Lung (tissue), 11 donors: ENCODE measurements at regions not wholly inside any gene's neighbourhood (a gene's known extent, or its start where the extent isn't known, plus 50 kb on each side); places are given as distances from the start of the nearest gene placed in this dataset.

Experiments used
- ATAC-seq: fragments of 200-7000 bp; cut with Tn5 transposase; one replicate; pipeline ENCODE4 v1.9.1; 2020; ENCODE audit warnings: moderate number of reproducible peaks; ENCODE audit not compliant: insufficient read depth, low FRiP score
- DNase-seq, 3 donors: peaks; one replicate each; pipeline ENCODE4 v3.0.0-alpha.2; 2013 to 2017
- H3K27ac ChIP-seq, 2 donors: one replicate each; pipeline ENCODE4 v1.5.1; 2013; ENCODE audit warnings: mild to moderate bottlenecking in 2 of 2, moderate library complexity in 2 of 2, control low read depth in 1 of 2, inconsistent platforms in 1 of 2, low read depth in 1 of 2, low read length in 1 of 2
- H3K27me3 ChIP-seq, 3 donors: one replicate each; pipeline ENCODE4 v1.5.1; 2013; ENCODE audit warnings: low read length in 2 of 3; ENCODE audit not compliant: control insufficient read depth in 3 of 3, insufficient read depth in 3 of 3
- H3K36me3 ChIP-seq, 4 donors: one replicate each; pipeline ENCODE4 v1.5.1; 2013; ENCODE audit warnings: low read length in 4 of 4, mild to moderate bottlenecking in 1 of 4, moderate library complexity in 1 of 4; ENCODE audit not compliant: control insufficient read depth in 4 of 4, insufficient read depth in 4 of 4
- H3K4me1 ChIP-seq, 5 donors: one replicate each; pipeline ENCODE4 v1.5.1; 2013; ENCODE audit warnings: low read length in 5 of 5, mild to moderate bottlenecking in 2 of 5, moderate library complexity in 1 of 5; ENCODE audit not compliant: control insufficient read depth in 5 of 5, insufficient read depth in 5 of 5
- H3K4me3 ChIP-seq: one replicate; pipeline ENCODE4 v1.5.1; 2013; ENCODE audit warnings: mild to moderate bottlenecking, control low read depth, moderate library complexity
- H3K9ac ChIP-seq, 2 donors: one replicate each; pipeline ENCODE4 v1.5.1; 2013; ENCODE audit warnings: low read length in 2 of 2, control low read depth in 1 of 2; ENCODE audit not compliant: insufficient read depth in 1 of 2
- H3K9me3 ChIP-seq, 4 donors: one replicate each; pipeline ENCODE4 v1.5.1; 2013; ENCODE audit warnings: low read length in 3 of 4, mild to moderate bottlenecking in 1 of 4, moderate library complexity in 1 of 4; ENCODE audit not compliant: control insufficient read depth in 4 of 4, insufficient read depth in 3 of 4
- WGBS, 2 donors: extraction: QIAGEN DNeasy Blood & Tissue Kit; methylation state at CpG; one replicate each; pipeline ENCODE4 v1.1.7; 2013; 5-methylcytosine and 5-hydroxymethylcytosine counted together
- TF ChIP-seq, protein P1 (sequence below): IDR thresholded peaks from 2 replicates; pipeline ENCODE4 v1.5.1; 2012; ENCODE audit warnings: mild to moderate bottlenecking; ENCODE audit errors: control extremely low read depth, extremely low read depth
- donor health status: control.
- donor health status: control.
- donor health status: Bipolar disorder and iron deficiency.
- donor health status: healthy.
- donor health status: DM: yes; HTN: yes; CAD: no.

DNA sequence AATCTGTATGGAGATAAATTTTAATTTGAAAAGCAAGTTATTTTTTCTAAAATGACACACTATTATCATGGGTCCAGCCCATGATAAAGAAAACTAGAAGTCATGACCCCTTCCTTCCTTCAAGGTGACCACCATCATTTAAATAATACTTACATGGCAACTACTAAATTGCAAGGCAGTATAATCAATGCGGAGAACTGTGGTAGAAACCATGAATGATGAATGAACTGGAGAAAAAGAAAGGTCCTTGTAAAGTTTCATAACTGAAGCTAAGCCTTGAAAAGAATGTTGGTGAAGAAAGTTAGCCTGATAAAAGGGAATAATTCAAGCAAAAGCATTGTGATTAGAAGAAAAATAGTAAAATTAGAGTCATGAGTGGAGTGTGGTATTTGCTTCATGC lies 222.9 kb upstream of the TBC1D5 start:
- TF ChIP-seq, protein P1, sequence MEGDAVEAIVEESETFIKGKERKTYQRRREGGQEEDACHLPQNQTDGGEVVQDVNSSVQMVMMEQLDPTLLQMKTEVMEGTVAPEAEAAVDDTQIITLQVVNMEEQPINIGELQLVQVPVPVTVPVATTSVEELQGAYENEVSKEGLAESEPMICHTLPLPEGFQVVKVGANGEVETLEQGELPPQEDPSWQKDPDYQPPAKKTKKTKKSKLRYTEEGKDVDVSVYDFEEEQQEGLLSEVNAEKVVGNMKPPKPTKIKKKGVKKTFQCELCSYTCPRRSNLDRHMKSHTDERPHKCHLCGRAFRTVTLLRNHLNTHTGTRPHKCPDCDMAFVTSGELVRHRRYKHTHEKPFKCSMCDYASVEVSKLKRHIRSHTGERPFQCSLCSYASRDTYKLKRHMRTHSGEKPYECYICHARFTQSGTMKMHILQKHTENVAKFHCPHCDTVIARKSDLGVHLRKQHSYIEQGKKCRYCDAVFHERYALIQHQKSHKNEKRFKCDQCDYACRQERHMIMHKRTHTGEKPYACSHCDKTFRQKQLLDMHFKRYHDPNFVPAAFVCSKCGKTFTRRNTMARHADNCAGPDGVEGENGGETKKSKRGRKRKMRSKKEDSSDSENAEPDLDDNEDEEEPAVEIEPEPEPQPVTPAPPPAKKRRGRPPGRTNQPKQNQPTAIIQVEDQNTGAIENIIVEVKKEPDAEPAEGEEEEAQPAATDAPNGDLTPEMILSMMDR: no peak
- H3K27ac ChIP-seq: no peak overlapping the region
- H3K9me3 ChIP-seq: no peaks in the 10 kb centered on the region
- no peak for DNase-seq
- 40 to 84% methylated on average over 1 of the region's 1 CpG for WGBS, 2 donors
- no peak for ATAC-seq
- H3K27me3 ChIP-seq: no peaks in the 10 kb centered on the region
- H3K4me1 ChIP-seq: no peaks in the 10 kb centered on the region
- no peak overlapping the region for H3K9ac ChIP-seq
- no peak overlapping the region for H3K4me3 ChIP-seq
- H3K36me3 ChIP-seq: no peaks in the 10 kb centered on the region

DNA sequence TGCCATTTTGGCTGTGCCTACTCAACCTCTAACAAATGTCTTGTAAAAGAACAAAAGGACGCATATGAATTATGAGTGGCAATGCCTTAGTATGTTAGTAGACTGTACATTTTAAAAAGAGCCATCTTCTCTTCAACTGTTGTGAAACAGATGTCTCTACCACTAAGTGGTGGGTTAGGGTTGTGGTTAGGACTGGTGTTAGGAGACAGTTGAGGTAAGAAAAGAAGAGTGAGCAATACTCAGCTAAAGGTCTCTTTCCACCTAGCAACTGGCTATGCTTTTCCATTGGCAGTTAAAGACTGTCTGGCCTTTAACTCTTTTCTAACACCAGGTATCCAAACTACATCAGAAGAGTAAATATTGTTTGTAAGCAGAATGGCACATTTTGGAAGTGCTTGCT lies 221.7 kb upstream of the TBC1D5 start:
- WGBS, 2 donors: 82 to 87% methylated on average over 1 of the region's 1 CpG
- Histone ChIP-seq H3K9ac (no peak overlapping the region), H3K27me3 (no peaks in the 10 kb centered on the region), H3K9me3 (no peaks in the 10 kb centered on the region), H3K27ac (no peak overlapping the region), H3K4me3 (no peak overlapping the region), H3K4me1 (no peaks in the 10 kb centered on the region), H3K36me3 (no peaks in the 10 kb centered on the region)
- no peak for ATAC-seq
- no peak for DNase-seq
- TF ChIP-seq, protein P1: no peak

DNA sequence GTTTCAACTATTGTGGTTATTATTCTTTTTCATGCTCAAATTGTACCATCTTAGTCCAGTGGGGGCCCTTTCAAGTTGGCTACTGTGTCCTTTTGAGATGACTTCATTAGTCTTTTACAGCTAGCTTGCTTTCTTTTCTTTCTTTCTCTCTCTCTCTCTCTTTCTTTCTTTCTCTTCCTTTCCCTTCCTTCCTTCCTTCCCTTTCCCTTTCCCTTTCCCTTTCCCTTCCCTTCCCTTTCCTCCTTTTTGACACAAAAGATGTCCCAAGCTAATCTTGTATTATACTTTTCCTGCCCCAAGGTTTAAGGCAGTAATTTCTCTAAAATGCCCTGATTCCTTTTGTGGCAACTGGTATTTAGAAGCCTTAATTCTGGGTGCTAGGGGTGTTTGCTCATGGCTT lies 213.0 kb upstream of the TBC1D5 start:
- DNase-seq (no peak), ATAC-seq (no peak)
- Histone ChIP-seq H3K4me3 (no peak overlapping the region), H3K27me3 (no peaks in the 10 kb centered on the region), H3K9ac (no peak overlapping the region), H3K36me3 (no peaks in the 10 kb centered on the region), H3K4me1 (no peaks in the 10 kb centered on the region), H3K9me3 (peaks cover 0 to 6% (median 0%) of the 10 kb centered on the region in 4 donors), H3K27ac (no peak overlapping the region)
- TF ChIP-seq, protein P1: no peak

DNA sequence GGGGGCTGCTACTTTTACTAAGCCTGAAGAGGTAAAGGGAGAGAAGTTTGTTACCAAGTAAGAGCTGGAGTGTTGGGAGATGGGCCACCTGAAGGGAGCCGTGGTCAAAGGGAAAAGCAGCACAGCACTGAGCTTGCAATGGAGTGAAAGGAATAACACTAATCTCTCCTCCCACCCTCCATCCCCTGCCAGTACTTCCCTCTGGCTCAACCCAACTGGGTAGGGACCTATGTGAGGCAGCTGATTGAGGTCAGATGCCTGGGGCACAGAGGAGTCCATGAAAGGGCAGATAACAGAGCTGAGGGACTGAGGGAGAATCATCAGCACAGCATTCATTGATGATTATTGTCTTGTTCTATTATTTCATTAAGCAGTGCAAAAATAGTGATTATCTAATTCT lies 212.4 kb upstream of the TBC1D5 start:
- ATAC-seq (no peak), DNase-seq (no peak)
- Histone ChIP-seq H3K4me1 (no peaks in the 10 kb centered on the region), H3K9me3 (peaks cover 0 to 6% (median 0%) of the 10 kb centered on the region in 4 donors), H3K27me3 (no peaks in the 10 kb centered on the region), H3K4me3 (no peak overlapping the region), H3K27ac (no peak overlapping the region), H3K9ac (no peak overlapping the region), H3K36me3 (no peaks in the 10 kb centered on the region)
- TF ChIP-seq, protein P1: no peak
- WGBS, 2 donors: 90 to 92% methylated on average over 1 of the region's 1 CpG
